ENCODE measurements at regions not wholly inside any gene's neighbourhood (a gene's known extent, or its start where the extent isn't known, plus 50 kb on each side); places are given as distances from the start of the nearest gene placed in this dataset.

DNA sequence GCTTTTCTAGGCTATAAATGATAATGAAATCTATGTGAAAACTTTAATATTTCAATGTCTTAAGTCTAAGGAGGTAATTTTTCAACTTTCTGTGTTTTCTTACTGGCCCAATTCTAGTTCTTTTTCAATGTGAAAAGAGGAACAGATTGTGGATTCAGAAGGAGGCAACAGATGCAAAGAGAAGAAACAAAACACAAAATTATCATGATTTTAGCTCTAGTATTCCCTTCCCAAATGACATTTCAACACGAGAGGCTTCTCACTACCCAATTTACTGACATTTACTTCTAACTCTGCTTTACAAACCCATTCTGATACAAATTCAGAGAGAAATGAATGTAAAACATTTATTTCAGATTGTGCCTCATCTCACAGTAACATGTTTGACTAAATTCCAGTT, 169.4 kb downstream of the WT1 start:
- no peak for DNase-seq (ENCODE audit: low read depth in 2 of 2)

DNA sequence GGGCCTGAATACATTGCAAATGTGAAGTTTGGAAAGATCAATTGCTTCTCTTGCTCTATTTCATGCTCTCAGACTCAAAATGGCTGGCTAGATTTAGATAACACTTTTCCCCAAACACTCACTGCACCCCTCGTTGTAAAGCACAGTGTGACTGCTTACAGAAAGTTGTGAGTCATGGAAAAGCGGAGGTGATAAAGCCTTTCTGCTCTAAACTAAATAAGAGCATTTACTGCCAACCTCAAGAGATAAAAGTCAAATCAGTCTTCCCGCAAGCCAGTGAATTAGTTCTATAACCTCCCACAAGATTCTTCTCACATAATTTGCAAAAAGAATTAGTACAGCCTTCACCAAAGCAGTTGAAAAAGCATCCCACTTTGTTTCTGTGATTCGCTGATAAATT, 168.7 kb downstream of the WT1 start:
- DNase-seq (ENCODE audit: low read depth in 2 of 2) = no peak

DNA sequence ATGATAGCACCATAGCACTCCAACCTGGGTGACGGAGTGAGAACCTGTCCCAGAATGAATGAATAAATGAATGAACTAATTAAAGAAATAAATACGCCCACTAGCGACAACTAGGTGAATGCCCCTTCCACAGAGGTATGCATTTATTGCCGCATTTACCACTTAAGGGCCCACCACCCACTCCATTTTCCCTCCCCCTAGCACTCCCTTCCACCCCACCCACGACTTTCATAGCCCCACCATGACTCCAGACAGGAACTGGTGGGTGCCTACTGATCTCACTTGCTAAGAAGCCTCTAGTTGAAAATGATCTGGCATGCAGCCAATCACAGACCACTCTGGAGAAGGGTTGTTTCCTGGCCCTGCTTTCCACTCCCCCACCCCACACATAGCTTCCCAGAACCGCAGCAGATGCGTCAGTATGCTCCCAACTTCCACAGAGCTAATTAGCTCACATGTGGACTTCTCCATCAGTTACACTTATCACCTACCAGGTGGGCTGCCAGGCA, 167.6 kb downstream of the WT1 start:
- no peak for DNase-seq (ENCODE audit: low read depth in 2 of 2)

DNA sequence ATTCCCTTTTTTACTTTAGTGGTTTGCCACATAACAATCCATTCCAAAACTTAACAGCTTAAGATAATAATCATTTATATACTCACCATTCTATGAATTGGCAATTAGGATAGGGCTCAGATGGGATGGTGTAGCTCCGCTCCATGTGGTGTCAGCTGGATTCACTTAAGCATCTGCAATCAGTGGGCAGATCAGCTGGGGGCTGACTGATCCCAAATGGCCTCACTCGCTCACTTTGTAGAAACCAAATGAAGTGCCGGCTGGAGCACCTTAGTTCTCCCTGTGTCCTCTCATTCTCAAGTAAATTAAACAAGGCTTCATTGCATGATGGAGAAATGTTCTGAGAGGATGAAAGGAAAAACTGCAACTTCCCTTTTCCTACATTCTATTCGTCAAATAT, 161.4 kb downstream of the WT1 start:
- no peak for DNase-seq (ENCODE audit: low read depth in 2 of 2)

DNA sequence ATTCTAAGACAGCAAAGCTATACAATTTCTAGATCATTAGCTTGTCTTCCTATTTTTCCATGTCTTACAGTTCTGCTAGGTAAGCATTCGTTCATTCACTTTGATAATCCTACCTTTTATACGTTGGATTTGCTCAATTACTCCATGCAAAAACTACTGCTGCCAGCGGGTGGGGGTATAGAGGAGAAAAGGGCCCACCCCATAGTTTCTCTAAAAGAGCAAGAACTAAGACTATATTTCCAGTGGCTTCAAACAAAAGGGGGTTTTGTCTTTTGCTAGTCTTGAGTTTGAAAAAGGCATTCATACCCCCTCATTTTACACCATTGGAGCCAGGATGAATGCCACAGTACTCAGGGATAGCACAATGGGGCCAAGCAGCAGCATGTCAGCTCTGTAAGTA, 155.7 kb downstream of the WT1 start:
- DNase-seq (ENCODE audit: low read depth in 2 of 2) = no peak

DNA sequence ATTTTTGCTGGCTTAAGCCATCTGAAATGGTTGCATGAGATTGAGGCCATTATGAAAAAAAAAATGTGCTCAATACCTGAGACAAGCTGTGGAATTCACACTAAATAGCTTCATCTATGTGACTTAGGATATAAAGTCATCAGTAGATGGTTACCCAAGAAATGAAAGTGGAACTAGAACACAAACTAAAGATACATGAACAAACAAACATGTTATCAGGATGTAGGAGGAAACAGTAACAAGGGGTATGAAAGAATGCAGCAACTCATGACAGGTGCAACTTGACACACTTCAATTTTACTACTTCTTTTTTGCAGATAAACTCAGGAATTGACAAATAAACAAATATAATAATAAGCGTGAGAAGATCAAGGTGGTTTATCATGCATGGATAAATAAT, 155.0 kb downstream of the WT1 start:
- no peak for DNase-seq (ENCODE audit: low read depth in 2 of 2)

DNA sequence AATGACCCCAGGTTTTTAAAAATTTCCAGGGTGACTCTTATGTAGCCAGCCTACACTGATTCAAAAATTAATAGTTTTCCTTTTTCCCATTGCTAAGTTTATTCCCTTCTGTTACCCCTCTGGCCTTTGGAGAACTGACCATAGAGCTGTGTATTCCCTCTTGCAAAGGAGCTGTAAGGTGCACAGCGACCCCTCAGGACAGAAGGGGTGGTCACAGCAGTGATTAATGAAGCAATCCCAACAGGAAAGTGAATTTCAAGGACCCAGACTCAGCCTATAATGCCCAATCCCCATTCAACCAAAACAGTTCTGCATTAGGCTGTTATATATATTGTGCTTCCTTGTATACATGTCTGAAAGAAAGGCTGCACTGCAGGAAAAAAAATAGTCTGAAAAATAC, 147.1 kb downstream of the WT1 start:
- no peak for DNase-seq (ENCODE audit: low read depth in 2 of 2)

DNA sequence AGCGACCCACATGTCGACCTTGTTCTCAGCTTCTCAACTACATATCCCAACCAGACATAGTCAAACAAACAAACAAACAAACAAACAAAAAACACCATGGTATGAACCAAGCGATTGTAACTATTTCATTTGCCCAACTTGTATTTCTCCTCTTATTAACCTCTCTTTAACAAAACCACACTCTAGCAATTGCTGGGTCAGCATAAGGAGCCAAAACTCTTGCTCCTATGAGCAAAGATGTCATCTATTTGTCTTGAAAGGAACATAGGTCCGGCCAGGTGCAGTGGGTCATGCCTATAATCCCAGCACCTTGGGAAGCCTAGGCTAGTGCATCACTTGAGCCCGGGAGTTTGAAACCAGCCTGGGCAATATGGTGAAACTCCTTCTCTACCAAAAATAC, 145.6 kb downstream of the WT1 start:
- no peak for DNase-seq (ENCODE audit: low read depth in 2 of 2)

DNA sequence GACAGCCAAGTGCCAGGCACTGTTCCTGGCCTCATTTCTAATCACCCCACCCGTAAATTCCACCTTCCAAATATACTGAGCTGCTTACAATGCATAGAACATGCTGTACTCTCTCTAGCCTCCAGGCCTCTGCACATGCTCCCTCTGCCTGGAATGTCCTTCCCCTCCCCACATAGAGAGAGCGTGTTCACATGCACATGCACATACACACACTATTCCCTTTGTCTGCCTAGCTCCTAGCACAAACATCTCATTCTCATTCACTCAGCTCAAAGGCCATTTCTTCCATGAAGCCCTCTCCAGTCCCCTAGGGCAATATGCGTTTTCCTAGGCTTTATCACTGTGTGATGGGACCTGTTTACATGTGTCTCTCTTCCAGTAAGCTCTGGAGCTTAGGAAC, 144.6 kb downstream of the WT1 start:
- DNase-seq (ENCODE audit: low read depth in 2 of 2) = no peak

DNA sequence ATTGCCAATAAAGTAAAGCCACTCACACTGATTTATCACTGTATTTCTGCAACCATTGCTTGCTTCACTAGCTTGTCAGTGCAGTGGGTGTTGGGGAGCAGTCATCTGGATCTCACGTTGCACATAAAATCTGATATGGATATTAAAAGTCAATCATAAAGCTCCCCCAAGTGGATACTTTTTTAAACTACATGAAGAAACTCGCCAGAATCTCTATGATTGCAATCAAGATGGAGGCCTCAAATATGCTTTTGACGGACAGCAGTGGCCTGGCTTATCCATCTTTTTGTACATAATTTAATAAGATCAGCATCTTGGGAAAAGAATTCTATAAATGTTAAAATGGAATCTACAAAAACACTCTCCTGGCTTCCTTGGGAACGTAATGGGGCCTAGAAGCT, 137.7 kb downstream of the WT1 start:
- no peak for DNase-seq (ENCODE audit: low read depth in 2 of 2)

DNA sequence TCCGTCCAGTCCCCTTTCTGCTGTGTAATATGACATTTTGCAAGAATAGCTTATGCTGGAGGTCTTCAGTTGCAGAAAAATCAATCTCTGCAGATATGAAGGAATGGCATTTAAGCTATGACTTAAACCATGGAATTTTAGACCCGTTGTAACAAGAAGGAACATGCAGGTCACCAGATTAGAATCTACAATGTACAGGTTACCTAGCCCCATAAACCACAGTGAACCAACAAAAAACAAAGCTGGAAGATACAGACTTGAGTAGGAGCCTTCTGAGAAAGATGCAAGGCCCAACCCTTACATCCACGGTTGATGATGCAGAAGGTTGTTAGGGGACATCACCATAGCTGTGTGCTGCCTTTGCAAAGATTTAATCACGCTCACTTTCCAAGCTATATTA, 132.5 kb downstream of the WT1 start:
- no peak for DNase-seq (ENCODE audit: low read depth in 2 of 2)

DNA sequence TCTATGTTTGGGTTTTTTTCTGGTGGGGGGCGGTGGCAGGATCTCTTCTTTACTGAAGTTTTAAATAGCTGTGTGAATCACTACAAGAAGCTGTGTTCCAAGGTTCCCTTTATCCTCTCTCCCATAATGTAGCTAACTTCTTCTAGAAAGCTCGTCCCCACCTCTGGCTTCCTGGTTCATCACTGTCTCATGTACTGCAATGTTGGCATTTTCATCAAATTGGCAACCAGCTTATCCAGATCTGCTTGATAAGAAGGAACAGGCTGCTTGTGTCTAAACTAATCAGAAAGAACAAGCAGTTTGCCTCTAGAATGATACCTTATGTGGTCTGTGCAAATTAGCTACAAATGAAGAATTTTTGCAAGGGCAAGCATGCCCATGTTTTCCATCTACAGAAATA, 130.8 kb downstream of the WT1 start:
- no peak for DNase-seq (ENCODE audit: low read depth in 2 of 2)

DNA sequence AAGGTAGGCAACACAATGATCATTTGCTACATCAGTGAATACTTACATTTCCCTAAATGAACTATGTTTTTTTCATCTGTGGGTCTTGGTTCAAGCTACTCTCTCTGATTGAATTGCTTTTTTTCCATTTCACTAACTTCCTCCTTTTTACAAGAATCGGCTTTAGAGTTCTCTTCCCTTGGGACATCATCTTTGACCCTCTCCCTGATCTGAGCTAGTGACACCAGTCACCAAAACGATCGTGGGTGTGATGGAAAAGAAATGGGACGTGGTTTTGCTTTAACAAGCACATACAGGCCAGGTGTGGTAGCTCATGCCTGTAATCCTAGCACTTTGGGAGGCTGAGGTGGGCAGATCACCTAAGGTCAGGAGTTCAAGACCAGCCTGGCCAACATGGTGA, 129.9 kb downstream of the WT1 start:
- DNase-seq (ENCODE audit: low read depth in 2 of 2) = no peak

DNA sequence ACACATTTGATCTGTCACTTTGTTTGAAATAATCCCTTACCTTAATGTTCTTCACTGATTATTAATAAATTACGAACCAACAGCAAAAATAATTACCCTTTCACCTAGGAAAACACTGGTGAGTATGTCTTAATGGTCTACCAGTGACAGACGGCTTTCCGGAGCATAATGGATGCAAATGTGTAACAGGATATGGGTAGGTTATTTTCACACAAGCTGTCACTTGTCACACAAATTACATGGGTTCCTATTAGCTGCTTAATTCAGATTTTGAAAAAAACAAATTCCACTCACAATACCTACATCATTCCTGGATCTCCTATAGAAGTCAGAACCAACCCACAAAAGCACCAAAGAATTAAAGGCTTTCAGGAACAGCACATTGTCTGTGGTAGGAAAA, 127.9 kb downstream of the WT1 start:
- no peak for DNase-seq (ENCODE audit: low read depth in 2 of 2)

DNA sequence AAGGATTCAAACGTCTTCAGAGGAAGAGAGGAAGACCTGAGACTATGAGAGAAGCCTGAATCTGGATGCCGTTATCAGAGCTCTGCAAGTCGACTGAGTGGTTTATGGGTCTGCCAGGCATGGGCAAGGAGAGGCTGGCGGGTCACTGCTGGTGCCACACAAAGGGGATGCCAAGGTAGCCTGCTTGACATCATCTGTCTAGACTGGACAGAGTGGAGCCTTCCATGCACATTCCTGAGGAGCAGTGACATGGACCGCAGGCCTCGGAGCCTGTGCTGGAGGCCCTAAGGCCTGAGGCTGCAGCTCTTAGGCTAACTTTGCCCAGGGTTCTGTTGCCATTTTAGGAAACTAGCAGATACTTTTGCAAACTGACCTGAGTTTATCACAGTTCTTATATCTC, 127.4 kb downstream of the WT1 start:
- DNase-seq (ENCODE audit: low read depth in 2 of 2) = no peak

DNA sequence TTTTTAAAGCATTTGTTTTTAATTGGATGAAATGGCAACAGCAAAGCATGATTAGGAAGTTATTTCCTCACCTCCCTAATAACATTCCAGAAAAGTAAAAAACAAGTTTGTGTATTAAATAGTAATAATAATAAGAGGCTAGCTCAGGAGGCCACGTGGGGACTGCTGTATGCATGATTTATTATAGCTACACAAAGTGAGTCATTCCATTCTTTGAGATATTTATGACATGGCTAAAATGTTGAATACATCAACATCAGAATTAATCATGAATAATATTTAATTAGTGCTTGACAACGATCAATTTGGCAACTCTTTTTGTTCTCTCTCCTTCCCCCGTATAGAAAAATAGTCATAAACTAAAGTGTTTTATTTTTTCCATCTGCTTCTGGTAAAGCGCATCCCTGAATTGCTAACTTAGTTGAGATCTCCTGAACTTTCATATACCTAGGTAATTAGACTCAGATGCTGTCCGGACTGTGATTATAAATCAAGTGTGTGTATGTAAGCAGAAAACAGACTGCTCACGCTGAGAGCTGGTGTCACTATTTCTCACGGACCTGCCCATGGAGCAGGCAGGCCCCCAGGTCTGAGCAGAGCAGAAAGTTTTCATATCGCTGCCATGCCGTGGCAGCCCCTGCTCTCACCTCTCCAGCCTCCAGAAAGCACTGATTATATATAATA, 125.7 kb downstream of the WT1 start:
- DNase-seq (ENCODE audit: low read depth in 2 of 2) = no peak

DNA sequence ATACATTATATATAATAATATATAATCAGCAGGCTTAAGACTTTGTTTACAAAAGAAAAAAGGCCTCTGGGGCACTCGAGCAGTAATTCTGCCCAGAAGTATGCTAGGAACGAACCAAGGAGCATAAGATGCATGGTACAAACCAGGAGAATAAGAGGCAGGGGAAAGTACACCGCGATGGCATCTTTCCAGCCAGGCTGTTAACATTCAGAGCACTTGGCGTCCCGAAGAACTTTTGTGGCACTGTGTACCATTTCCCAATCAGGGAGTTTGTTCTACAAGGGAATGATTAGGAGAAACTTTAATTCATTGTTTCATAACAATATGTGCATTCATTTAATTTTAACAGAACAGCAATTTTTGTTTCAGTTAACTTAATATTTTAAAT, 125.1 kb downstream of the WT1 start:
- DNase-seq (ENCODE audit: low read depth in 2 of 2) = no peak

DNA sequence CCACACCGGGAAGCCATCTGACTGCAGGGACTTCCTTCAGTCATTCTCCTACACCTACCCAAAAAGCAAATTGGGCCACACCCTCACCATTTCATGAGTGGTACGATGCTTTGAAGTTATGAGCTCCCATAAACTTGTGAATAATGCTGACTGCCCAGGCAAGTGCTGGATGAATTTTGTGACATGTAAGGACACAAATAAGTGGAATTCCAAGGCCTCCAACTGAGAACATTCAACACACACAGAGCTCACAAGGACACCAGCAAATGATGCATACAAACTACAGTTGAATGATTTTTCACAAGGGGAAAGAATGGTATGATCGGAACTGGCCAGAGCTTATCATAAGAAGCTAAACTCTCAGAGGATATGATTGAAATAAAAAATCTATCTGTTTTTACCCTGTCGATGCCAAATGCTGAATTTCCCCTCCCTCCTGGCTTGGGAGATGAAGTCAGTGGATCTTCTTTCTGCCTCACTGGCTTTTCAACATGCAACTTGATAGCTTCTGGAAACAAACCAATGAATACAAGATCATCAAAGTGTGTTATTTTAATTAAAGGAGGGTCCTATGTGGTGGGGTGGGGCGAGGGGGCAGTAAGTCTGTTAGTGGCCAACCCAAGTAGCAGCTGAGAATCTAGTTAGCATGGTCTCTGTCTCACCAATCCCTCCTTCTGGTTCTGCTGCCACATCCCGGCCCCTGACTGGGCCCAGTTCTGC, 123.8 kb downstream of the WT1 start:
- DNase-seq (ENCODE audit: low read depth in 2 of 2) = no peak

DNA sequence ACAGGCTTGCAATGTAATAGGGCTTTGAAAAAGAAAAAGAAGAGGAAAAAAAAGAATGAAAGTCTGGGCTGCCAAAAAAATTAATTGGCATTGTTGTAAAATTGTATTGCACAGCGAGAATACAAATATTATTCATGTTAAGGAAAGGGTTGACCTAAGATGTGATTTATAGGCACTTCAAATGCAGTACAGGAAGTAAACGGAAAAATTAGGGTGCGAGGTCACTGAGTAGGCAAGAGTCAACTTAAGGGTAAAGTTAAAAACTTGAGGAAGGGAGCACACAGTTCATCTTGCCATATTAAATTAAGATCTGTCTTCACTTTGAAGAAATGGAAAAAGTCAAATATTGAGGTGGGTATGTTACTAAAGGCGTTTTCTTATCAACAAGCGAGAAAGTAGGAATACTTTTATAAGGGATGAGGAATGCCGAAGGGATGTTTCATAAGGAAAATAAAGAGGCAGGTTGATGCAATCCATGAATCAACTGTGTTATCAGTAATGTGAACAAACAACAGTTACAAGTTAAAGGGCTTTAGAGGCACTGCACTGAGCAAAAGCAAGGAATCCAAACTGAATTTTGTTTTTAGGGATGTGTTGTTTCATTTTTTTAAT, 123.0 kb downstream of the WT1 start:
- no peak for DNase-seq (ENCODE audit: low read depth in 2 of 2)

DNA sequence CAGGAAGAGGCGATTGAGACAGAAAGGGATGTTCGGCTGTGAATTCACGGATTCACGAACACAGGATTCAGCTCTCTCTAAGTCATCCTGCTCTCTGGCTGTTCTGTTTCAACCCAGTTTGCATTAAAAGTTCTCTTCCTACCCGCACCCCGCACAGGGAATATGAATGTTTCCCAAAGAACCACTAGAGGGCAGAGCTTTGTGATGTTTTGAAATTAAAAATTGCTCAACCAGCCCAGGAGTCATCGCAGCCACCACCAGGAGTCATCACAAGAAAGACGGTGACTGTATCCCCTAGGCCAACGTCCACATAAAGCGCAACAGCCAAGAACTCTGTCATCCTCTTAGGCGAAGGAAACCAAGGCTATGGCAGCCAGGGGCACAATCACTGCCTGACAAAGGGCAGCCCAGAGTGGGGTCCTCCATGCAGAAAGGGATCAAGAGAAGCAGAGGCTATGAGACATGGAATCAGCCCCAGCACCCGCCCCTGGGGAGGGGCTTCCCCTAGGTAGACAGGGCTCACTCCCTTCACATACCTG, 122.4 kb downstream of the WT1 start:
- no peak for DNase-seq (ENCODE audit: low read depth in 2 of 2)

DNA sequence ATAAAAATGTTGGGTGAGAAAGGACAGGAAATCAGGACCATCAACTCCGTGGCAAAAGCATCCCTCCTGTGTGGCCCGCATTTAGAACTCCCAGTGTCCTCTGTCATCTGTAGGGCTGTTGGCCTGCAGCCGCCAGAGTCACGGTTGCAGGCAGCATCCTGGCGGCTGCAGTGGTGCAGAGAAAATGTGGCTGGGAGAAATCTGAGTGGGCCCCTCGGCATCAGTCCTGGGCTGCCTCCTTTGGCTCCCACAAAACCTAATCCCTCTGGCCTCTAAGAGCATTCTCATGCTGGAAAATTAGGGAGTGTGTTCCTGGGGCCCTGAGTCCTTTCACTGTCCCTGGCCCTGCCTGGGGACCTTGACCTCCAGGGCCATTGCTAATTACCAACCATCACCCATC, 121.9 kb downstream of the WT1 start:
- DNase-seq (ENCODE audit: low read depth in 2 of 2) = no peak

DNA sequence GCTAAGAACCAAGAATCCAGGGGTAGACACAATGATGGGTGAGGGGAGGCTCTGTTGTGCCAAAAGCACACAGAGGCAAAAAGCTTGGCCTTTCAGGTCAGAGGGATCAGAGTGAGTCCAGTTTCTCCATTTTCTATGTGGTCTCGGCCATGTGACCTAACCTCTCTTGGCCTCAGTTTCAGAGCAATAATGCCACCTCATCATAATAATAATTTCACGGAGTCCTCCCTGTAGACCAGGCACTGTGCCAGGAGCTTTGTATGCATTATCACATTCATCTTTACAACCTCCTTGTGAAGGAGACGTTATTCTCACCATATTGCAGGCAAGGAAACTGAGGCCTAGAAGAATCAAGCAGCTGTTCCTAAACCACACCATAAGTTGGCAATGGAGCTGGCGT, 120.2 kb downstream of the WT1 start:
- DNase-seq (ENCODE audit: low read depth in 2 of 2) = no peak

DNA sequence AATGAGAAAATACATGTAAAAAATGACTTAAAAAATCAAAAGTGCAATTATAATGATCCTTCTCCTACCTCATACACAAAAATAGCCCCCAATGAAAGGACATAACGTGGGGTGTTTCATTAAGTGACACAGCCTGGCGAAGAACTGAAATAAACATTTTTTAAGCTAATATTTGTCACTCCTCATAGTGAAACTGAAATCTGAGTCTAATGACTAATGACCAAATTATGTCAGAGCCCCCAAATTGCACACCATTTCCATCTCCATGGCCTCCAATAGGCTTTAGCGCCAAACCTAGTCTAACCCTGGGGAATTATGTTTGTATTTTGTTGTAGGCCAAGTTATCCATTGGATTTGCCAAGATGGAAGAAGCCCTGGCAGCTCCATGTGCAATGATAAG, 119.1 kb downstream of the WT1 start:
- no peak for DNase-seq (ENCODE audit: low read depth in 2 of 2)

All from activated CD8-positive, alpha-beta memory T cell treated with anti-CD3 and anti-CD28 coated beads for 4 hours (primary cell).